Endothelial cell (in vitro differentiated cells): ENCODE measurements at regions not wholly inside any gene's neighbourhood (a gene's known extent, or its start where the extent isn't known, plus 50 kb on each side); places are given as distances from the start of the nearest gene placed in this dataset.

Experiments used
- DNase-seq: peaks from one replicate; pipeline ENCODE4 v3.0.0; 2021; ENCODE audit warnings: low spot score
- H3K27ac Mint-ChIP-seq: one replicate; pipeline ENCODE4 v1.8.0; 2021; ENCODE audit warnings: mixed read lengths, inconsistent platforms; ENCODE audit not compliant: unreplicated experiment
- H3K27me3 Mint-ChIP-seq: one replicate; pipeline ENCODE4 v1.8.0; 2021; ENCODE audit warnings: mild to moderate bottlenecking, moderate library complexity, mixed read lengths, inconsistent platforms; ENCODE audit not compliant: unreplicated experiment
- H3K36me3 Mint-ChIP-seq: one replicate; pipeline ENCODE4 v1.8.0; 2021; ENCODE audit warnings: mild to moderate bottlenecking, low read depth, mixed read lengths, inconsistent platforms; ENCODE audit not compliant: unreplicated experiment
- H3K4me1 Mint-ChIP-seq: one replicate; pipeline ENCODE4 v1.8.0; 2021; ENCODE audit warnings: mild to moderate bottlenecking, mixed read lengths, inconsistent platforms; ENCODE audit not compliant: unreplicated experiment
- H3K4me3 Mint-ChIP-seq: one replicate; pipeline ENCODE4 v1.8.0; 2021; ENCODE audit warnings: mild to moderate bottlenecking, mixed read lengths, inconsistent platforms; ENCODE audit not compliant: unreplicated experiment
- H3K9me3 Mint-ChIP-seq: one replicate; pipeline ENCODE4 v1.8.0; 2021; ENCODE audit warnings: mixed read lengths, inconsistent platforms; ENCODE audit not compliant: unreplicated experiment
- TF ChIP-seq, protein P1 (sequence below): fragments of 200-600 bp; sonication (generic); IDR thresholded peaks from one replicate; pipeline ENCODE4 v1.5.0; 2021; ENCODE audit warnings: antibody characterized with exemption; ENCODE audit not compliant: unreplicated experiment

DNA sequence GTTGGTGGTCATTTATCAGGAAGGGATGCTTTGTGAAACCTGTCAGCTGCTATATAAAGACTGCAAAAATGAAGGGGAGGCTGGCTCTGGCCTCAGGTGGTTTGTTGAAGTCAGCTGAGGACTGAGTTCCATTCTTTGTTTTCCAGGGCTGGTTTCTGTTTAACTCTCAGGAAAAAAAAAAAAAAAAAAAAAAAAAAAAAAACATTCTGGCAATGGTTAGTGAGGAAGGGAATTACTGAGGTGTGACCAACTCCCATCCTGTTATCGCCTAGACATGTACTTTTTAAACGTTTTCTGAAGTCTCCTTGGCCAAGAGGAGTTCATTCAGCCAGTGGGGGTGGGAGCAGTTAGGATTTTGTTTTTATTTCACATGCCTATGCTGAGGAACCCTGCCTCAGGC is 316.3 kb downstream of the OXSM start:
- TF ChIP-seq, protein P1, sequence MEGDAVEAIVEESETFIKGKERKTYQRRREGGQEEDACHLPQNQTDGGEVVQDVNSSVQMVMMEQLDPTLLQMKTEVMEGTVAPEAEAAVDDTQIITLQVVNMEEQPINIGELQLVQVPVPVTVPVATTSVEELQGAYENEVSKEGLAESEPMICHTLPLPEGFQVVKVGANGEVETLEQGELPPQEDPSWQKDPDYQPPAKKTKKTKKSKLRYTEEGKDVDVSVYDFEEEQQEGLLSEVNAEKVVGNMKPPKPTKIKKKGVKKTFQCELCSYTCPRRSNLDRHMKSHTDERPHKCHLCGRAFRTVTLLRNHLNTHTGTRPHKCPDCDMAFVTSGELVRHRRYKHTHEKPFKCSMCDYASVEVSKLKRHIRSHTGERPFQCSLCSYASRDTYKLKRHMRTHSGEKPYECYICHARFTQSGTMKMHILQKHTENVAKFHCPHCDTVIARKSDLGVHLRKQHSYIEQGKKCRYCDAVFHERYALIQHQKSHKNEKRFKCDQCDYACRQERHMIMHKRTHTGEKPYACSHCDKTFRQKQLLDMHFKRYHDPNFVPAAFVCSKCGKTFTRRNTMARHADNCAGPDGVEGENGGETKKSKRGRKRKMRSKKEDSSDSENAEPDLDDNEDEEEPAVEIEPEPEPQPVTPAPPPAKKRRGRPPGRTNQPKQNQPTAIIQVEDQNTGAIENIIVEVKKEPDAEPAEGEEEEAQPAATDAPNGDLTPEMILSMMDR, result no peak
- DNase-seq, result no peak
- Mint-ChIP-seq H3K4me3 (no peak overlapping the region), H3K27me3 (no peaks in the 10 kb centered on the region), H3K4me1 (peaks cover 26% of the 10 kb centered on the region), H3K36me3 (no peaks in the 10 kb centered on the region), H3K9me3 (no peaks in the 10 kb centered on the region), H3K27ac (no peak overlapping the region)

DNA sequence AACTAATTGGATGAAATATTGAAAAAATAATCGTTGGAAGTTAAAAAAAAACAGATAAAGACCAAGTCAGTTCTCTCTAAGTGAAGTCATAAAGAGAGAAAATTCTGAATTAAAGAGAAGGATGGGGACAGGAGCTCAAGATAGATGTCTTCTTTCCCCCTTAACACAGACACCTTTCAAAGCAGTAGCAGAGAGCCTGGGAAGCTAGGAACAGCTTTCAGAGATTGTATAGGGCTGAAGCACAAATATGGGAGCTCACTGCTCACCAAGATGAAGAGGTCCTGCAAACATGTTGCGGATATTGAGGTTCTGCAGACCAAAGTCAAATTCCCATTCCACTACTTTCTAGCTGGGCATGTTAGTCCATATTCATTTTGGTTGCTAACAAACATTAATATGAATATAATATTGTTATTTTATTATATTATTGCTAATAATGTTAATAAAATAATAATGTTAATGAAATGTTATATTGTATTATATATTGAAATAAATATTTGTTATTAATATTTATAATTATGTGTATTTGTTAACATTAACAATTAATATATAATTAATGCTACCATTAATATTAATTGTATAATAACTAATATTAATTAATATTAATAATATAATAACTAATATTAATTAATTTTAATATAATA is 319.1 kb downstream of the OXSM start:
- no peaks in the 10 kb centered on the region for H3K36me3 Mint-ChIP-seq
- no peak overlapping the region for H3K27ac Mint-ChIP-seq
- no peaks in the 10 kb centered on the region for H3K9me3 Mint-ChIP-seq
- DNase-seq, result no peak
- H3K4me3 Mint-ChIP-seq, result no peak overlapping the region
- H3K4me1 Mint-ChIP-seq, result peaks cover 37% of the 10 kb centered on the region
- H3K27me3 Mint-ChIP-seq, result no peaks in the 10 kb centered on the region
- TF ChIP-seq, protein P1, result no peak

DNA sequence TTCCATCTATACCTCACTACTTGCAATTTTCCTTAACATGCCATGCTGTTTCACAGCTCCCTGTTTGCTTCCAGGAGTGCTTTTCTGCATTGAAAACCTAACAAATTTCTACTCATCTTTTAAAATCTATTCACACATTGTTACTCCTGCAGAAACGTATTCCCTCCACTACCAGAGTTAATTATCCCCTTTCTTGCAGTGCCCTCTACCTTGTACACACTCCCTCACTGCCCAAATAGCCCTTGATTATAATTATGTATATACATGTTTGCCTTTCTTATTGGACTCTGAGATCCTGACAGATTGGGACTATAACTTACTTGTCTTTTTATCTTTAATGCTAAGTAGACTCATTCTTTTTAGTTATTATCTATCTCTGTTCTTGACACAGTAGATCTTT is 325.0 kb downstream of the OXSM start:
- H3K27me3 Mint-ChIP-seq, result no peaks in the 10 kb centered on the region
- DNase-seq, result no peak
- peaks cover 14% of the 10 kb centered on the region for H3K4me1 Mint-ChIP-seq
- TF ChIP-seq, protein P1, result no peak
- no peak overlapping the region for H3K27ac Mint-ChIP-seq
- H3K4me3 Mint-ChIP-seq, result no peak overlapping the region
- H3K9me3 Mint-ChIP-seq, result no peaks in the 10 kb centered on the region
- peaks cover 4% of the 10 kb centered on the region for H3K36me3 Mint-ChIP-seq

DNA sequence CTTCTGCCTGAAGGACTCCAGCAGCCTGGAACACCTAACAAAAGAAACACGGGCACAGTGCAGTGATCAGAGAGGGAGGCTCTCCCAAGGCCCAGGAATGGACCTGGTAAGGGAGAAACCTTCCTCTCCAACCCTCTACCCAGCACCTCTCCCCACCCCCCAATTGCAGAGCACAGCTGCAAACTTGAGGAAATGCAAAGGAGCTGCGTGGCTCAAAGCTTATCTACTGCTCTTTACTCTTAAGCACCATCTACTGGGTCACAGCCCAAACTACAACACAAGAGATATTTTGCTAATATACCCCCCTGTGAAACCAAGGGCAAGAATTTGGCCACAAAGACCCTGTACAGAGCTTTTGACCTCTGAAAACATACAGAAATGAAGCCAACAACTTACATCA is 328.3 kb downstream of the OXSM start:
- no peak overlapping the region for H3K4me3 Mint-ChIP-seq
- H3K9me3 Mint-ChIP-seq, result no peaks in the 10 kb centered on the region
- DNase-seq, result no peak
- no peaks in the 10 kb centered on the region for H3K27me3 Mint-ChIP-seq
- peaks cover 4% of the 10 kb centered on the region for H3K36me3 Mint-ChIP-seq
- no peak overlapping the region for H3K27ac Mint-ChIP-seq
- TF ChIP-seq, protein P1, result peak; percentile 26
- H3K4me1 Mint-ChIP-seq, result peaks cover 6% of the 10 kb centered on the region

DNA sequence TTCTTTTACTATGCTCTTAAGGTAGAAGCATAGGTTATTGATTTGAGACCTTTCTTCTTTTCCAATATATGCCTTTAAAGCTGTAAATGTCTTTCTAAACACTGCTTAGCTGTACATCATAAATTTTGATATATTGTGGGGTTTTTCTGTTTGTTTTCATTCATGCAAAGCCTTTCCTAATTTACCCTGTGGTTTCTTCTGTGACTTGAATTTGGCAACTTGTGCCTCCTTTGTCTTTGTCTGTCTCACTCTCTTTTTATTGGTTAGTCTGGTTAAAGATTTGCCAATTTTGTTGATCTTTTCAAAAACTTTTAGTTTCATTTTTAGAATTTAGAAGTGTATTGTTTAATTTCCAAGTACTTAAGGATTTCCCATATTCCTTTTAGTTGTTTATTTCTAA is 343.1 kb downstream of the OXSM start:
- Mint-ChIP-seq H3K36me3 (no peaks in the 10 kb centered on the region), H3K27me3 (no peaks in the 10 kb centered on the region), H3K4me3 (no peak overlapping the region), H3K27ac (no peak overlapping the region), H3K9me3 (no peaks in the 10 kb centered on the region), H3K4me1 (no peaks in the 10 kb centered on the region)
- TF ChIP-seq, protein P1, result no peak
- DNase-seq, result no peak
